Pulmonary artery endothelial cell (primary cell): ENCODE measurements at regions not wholly inside any gene's neighbourhood (a gene's known extent, or its start where the extent isn't known, plus 50 kb on each side); places are given as distances from the start of the nearest gene placed in this dataset.
"Not testable (repeated sequence)": the region's sequence is repeated elsewhere in the genome, so short reads cannot be mapped to it uniquely, and the experiment has no call there.

ENCODE experiments used
- DNase-seq: peaks from one replicate; pipeline ENCODE4 v3.0.0-alpha.2; 2011; ENCODE audit warnings: low read depth, low spot score

GRCh38 chr9:38342532-38342931 lies 50.0 kb upstream of the ALDH1B1 start:
- DNase-seq: no peak

GRCh38 chr9:38342096-38342495 lies 50.4 kb upstream of the ALDH1B1 start:
- DNase-seq: no peak

DNA sequence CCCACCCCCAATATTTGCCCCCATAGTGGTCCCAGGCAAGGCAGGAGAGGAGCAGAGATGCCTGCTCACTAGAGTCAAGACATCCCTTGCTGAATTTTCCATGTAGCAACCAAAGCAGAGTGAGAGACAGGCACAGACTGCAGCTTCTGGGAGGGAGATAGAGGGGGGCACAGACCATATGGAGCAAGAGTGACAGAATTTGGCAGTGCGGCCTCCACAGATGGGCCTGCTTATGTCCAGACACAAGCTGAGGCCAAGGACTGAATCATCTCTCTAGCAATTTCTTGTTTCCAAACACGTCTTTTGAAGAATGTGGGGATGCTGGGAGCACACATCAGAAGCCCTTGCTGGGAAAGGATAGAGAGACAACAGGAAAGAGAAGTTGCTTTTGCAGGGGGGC lies 53.0 kb upstream of the ALDH1B1 start:
- no peak for DNase-seq

DNA sequence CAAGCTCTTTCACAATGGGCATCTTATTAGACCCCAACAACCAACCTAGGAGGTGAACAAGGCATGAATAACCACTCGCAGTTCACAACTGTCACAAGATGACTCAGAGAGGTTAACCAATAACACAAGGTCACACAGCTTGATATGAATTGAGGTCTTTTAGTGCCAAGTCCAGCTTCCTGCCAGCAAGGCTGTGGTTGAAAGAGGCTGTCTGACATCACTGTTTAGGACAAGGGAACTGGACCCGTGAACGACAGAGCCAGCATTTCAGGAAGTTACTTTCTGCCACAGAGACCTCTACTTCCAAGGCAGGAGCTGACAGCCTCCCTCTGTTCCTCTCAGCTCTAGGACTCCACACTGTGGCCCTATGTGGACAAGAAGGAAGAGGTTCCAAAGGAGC lies 53.4 kb upstream of the ALDH1B1 start:
- no peak for DNase-seq

- DNase-seq: no peak
These were observed 54.0 kb upstream of the ALDH1B1 start for GRCh38 chr9:38338342-38339018.

DNA sequence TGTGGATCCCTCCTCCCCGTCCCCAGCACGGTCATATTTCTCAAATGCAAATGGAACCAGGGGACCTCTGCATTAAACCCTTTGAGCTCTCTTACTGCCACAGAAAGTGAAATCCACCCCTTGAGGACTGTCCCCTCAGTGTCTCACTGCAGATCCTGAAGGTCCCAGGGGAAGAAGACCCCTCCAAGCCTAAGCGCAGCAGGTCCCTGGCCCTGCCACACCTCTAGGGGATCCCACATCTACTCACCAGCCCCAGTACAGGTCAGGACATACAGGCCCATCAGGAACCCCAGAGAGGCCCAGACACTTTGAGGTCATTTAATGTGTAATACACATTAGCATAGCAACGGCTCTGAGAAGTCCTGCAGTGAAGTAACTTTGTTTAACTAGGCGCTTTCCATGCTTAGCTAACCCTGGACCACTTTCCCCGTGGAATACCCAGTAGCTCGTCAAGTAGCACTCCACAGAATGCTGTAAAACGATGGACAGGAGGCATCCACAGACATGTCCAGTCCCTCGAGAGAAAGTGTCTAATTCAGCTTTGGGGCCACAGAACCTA lies 54.7 kb upstream of the ALDH1B1 start:
- DNase-seq: no peak

- DNase-seq: no peak
These were observed 55.3 kb upstream of the ALDH1B1 start for GRCh38 chr9:38337181-38337580.

GRCh38 chr9:38336341-38336740 lies 56.2 kb upstream of the ALDH1B1 start:
- DNase-seq: no peak

- DNase-seq: no peak
These were observed 56.8 kb upstream of the ALDH1B1 start for GRCh38 chr9:38335686-38336085.

DNA sequence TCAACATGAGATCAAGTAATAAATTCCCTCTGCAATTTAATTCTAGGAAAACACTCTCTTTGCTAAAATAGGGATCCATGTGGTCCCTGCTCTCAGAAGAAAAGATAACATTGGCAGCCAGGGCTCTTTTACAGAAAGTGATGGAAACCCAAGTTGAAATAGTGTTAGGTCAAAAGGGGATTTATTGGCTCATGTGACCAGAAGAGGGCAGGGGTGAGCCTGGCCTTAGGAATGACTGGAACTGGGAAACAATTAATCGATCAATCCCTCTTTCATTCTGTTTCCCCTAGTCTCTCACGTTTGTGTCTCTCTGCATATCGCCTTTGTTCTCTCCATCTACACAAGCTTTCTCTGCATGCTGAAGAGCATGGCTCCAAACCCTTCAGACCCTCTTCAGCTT lies 58.3 kb upstream of the ALDH1B1 start:
- DNase-seq: no peak

DNA sequence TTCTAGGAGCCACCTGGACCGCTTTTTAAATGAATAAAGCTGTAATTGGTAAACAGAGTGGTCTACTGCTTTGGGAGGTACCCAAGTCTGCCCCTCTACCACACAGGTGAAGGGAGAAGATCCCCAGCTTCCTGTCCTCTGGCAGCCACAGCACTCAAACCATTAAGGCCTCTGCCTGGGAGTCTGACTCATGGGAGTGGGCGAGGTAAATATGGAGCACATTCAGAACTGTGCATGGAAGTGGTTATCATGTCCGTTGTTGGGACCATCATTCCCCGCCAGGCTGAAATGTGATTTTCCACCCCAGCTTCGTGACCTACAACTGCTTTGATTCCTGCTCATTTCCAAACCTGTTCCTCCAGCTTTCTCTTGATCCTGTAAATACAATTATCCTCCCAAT lies 59.5 kb upstream of the ALDH1B1 start:
- DNase-seq: no peak

- DNase-seq: no peak
These were observed 59.9 kb upstream of the ALDH1B1 start for GRCh38 chr9:38332625-38333024.

DNA sequence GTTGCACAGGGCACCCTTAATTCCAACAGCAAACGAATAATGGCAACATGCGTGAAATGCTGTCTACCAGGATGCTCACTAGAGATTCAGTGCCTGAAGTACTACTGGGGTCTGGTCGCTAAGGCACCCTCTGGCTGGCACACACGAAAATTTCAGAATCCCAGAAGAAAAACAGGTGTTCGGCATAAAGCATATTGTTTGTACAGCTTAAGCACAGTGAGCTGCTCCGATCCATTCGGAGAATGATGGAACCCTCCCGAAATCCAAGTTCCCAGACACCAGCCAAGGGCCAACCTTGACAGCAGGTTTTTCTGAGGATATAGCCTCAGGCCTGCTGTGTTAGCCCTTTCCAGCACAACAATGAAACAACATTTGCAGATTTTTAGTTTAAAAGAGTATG lies 61.4 kb upstream of the ALDH1B1 start:
- no peak for DNase-seq

DNA sequence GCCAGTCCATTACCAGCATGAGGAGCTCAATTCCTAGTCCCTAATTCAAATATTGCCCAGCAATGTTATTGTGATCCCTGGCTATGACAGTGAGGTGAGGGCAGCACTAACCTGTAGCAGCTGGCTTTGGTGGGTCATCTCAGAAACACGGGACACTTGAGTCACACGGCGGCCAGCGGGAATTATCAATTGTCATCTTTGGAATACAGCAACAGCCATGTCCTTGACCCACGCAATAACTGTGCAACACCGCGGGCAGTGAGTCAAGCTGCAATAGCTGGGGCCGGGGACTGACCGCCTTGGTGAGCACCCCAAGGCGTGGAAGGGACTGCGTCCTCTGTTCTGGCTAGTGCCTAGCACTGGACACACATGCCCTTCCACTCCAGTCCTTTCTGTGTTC lies 62.5 kb upstream of the ALDH1B1 start:
- DNase-seq: no peak

- DNase-seq: no peak
These were observed 63.7 kb upstream of the ALDH1B1 start for GRCh38 chr9:38328765-38329164.

DNA sequence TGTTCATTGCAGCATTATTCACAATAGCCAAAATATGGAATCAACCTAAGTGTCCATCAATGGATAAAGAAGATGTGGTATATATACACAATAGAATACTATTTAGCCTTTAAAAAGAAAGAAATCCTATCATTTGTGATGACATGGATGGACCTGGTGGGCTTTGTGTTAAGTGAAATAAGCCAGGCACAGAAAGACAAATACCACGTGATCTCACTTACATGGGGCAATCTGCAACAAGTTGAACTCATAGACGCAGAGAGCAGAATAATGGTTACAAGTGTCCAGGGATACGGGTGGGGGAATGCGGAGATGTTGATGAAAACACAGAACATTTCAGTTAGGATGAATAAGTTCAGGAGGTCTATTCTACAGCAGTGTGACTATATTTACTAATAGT lies 66.4 kb upstream of the ALDH1B1 start:
- no peak for DNase-seq

DNA sequence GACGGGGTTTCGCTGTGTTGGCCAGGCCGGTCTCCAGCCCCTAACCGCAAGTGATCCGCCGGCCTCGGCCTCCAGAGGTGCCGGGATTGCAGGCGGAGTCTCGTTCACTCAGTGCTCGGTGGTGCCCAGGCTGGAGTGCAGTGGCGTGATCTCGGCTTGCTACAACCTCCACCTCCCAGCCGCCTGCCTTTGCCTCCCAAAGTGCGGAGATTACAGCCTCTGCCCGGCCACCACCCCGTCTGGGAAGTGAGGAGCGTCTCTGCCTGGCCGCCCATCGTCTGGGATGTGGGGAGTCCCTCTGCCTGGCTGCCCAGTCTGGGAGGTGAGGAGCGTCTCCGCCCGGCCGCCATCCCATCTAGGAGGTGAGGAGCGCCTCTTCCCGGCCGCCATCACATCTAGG lies 68.3 kb upstream of the ALDH1B1 start:
- DNase-seq: not testable (repeated sequence)

DNA sequence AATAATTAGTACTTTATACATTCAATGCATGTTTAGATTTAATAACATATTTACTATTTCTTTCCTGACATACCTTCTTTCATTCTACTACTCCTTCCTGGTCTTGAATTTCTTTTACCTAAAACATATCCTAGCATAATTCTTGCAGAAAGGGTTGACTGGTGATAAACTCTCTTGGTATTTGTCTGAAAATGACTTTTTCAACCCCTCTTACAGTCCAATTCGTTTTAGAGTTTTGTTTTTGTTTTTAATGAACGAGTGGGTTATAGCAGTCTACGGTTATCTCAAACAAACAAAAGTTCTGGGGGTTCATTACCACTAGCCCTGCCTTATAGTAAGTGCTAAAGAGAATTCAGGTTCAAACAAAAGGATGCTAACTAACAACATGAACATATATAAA lies 69.6 kb upstream of the ALDH1B1 start:
- no peak for DNase-seq

GRCh38 chr9:38319496-38320173 lies 72.9 kb upstream of the ALDH1B1 start:
- DNase-seq: no peak

DNA sequence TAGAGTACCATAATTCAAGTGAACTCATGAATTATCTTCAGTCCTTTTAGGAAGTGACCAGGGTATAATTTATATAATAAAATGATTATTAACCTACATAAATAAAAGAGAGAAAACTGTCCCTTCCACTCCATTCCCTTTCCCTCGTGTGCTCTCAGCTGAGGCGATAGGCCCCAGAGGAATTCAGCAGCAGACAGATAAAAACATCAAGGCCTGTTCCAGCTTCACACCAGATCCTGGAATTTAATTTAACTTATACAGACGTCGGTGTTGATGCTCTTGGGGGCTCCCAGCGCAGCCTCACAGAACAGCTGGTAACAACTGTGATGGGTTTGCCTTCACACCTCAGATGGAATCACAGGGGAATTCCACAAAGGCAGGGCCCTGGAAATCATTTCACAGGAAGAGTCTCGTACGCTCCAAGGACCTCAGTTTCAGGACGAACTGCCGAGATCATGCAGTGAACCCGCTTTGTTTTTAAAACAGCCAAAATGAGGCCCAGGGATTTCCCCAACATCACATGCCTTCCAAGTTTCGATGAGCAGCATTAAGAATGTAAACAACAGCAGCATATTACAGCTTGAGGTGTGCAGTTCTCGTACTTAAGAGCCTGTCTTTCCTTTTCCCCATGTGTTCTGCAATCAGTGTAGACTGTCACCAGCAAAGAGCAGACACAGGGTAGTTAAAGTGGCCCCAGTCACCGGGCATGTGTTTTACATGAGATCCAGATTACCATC lies 73.6 kb upstream of the ALDH1B1 start:
- DNase-seq: no peak

DNA sequence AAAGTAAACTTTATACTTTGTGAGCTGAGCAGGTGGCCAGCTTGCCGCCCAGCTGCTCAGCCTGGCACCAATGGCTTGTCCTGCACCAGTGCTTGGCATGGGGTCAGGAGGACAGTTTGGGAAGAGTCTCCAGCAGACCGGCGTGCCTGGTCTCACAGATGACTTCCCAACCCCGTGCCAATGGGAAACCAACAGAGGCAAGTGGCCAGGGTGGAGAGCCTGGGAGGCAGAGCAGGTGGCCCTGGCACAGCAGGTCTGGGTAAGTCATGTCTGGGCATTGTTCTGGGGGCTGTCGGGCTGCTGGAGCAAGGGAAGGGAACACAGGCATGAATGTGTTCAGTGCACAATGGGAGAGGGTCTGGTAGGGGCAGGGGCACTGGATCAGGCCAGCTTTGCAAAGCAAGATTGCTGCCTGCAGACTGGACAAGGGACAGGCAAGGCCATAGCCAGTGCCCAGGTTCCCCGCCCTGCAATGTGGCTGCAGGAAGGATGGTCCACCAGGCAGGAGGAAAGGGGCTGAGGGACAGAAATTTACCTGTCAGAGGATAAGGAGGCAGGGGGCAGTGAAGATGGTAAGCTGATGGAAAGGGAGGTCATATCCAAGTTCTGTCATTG lies 76.2 kb upstream of the ALDH1B1 start:
- DNase-seq: no peak

- no peak for DNase-seq
These were observed 77.4 kb upstream of the ALDH1B1 start for GRCh38 chr9:38315085-38315595.
